ENCODE measurements at regions not wholly inside any gene's neighbourhood (a gene's known extent, or its start where the extent isn't known, plus 50 kb on each side); places are given as distances from the start of the nearest gene placed in this dataset.
A peak's percentile ranks its signal among the peaks of the same experiment; 100 is the strongest.

GRCh38 chr2:196413821-196414274 is 225.7 kb upstream of the CCDC150 start:
- peak overlapping the region in 1 of 2 donors; percentile 35 for H3K27ac ChIP-seq
- no peak for DNase-seq (ENCODE audit: low spot score)
- TF ChIP-seq, protein P1, sequence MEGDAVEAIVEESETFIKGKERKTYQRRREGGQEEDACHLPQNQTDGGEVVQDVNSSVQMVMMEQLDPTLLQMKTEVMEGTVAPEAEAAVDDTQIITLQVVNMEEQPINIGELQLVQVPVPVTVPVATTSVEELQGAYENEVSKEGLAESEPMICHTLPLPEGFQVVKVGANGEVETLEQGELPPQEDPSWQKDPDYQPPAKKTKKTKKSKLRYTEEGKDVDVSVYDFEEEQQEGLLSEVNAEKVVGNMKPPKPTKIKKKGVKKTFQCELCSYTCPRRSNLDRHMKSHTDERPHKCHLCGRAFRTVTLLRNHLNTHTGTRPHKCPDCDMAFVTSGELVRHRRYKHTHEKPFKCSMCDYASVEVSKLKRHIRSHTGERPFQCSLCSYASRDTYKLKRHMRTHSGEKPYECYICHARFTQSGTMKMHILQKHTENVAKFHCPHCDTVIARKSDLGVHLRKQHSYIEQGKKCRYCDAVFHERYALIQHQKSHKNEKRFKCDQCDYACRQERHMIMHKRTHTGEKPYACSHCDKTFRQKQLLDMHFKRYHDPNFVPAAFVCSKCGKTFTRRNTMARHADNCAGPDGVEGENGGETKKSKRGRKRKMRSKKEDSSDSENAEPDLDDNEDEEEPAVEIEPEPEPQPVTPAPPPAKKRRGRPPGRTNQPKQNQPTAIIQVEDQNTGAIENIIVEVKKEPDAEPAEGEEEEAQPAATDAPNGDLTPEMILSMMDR (IDR thresholded peaks at IDR 0.05) = no peak
- H3K4me3 ChIP-seq = peak overlapping the region; percentile 51

- Histone ChIP-seq H3K4me3 (no peak overlapping the region), H3K27ac (no peak overlapping the region)
- no peak for DNase-seq (ENCODE audit: low spot score)
- TF ChIP-seq, protein P1 (IDR thresholded peaks at IDR 0.05) = no peak
Observed at GRCh38 chr2:196415384-196415783, 224.1 kb upstream of the CCDC150 start.

GRCh38 chr2:196420143-196420542 is 219.4 kb upstream of the CCDC150 start:
- TF ChIP-seq, protein P1 (IDR thresholded peaks at IDR 0.05) = no peak
- H3K4me3 ChIP-seq = no peak overlapping the region
- DNase-seq (ENCODE audit: low spot score) = no peak
- H3K27ac ChIP-seq = no peak overlapping the region

DNA sequence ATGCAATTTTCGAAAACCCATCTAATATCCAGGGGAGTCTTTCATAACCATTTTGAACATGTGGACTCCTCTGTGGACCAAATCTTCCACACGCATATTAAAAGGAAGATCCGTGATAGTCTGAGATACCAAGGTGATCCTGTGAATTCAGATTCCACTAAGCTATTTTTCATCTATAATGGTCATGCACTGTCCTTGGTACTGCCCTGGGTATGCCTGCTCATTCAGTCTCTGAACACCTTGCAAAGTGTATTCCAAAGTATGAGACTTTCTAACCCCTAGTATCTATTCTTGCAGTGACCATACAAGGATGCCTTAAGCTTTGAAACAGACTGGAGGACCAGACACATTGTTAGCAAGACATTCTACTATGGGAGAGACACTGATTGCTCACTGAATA is 217.6 kb upstream of the CCDC150 start:
- TF ChIP-seq, protein P1 (IDR thresholded peaks at IDR 0.05) = no peak
- Histone ChIP-seq H3K4me3 (no peak overlapping the region), H3K27ac (no peak overlapping the region)
- no peak for DNase-seq (ENCODE audit: low spot score)

DNA sequence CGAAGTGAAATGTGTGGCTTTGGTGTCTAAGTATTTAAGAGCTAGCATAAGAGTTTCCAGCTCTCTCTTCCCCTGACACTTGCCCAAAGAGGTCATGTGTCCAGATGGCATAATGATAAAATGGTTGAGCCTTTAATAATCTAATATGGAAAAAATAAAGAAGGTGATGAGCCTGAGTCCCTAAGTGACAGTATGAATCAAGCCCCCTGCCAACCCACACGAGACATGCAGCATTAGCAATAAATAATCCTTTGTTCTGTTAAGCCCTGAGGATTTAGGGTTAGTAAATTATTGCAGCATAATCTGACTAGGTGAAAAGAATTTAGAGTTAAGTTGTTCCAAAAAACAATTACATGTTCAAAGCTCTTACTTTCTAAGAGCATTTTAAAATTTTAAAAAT is 217.2 kb upstream of the CCDC150 start:
- no peak for DNase-seq (ENCODE audit: low spot score)
- TF ChIP-seq, protein P1 (IDR thresholded peaks at IDR 0.05) = no peak
- no peak overlapping the region for H3K27ac ChIP-seq
- no peak overlapping the region for H3K4me3 ChIP-seq

- no peak overlapping the region for H3K4me3 ChIP-seq
- no peak overlapping the region for H3K27ac ChIP-seq
- TF ChIP-seq, protein P1 (IDR thresholded peaks at IDR 0.05) = no peak
- no peak for DNase-seq (ENCODE audit: low spot score)
Observed at GRCh38 chr2:196426122-196426521, 213.4 kb upstream of the CCDC150 start.

- TF ChIP-seq, protein P1 (IDR thresholded peaks at IDR 0.05) = no peak
- Histone ChIP-seq H3K4me3 (no peak overlapping the region), H3K27ac (no peak overlapping the region)
- DNase-seq (ENCODE audit: low spot score) = no peak
Observed at GRCh38 chr2:196427986-196428634, 211.4 kb upstream of the CCDC150 start.

Measured in coronary artery (tissue), 2 donors.